Keratinocyte (primary cell): ENCODE measurements at regions not wholly inside any gene's neighbourhood (a gene's known extent, or its start where the extent isn't known, plus 50 kb on each side); places are given as distances from the start of the nearest gene placed in this dataset.

ENCODE experiments used
- CTCF ChIP-seq, 3 experiments: IDR thresholded peaks in 1 of 3; conservative IDR thresholded peaks in 1 of 3; optimal IDR thresholded peaks in 1 of 3; 2 replicates in 2 of 3; 3 replicates in 1 of 3; pipeline versions ENCODE3 to v1.5.1; 2011; ENCODE audit warnings: low read length in 3 of 3, mild to moderate bottlenecking in 3 of 3, moderate library complexity in 2 of 3, control low read depth in 1 of 3, inconsistent platforms in 1 of 3; ENCODE audit not compliant: insufficient read depth in 2 of 3; ENCODE audit errors: extremely low read depth in 1 of 3
- EZH2 ChIP-seq: IDR thresholded peaks from one replicate; pipeline ENCODE4 v1.6.1; 2012; ENCODE audit warnings: inconsistent platforms, mild to moderate bottlenecking, low read length, moderate library complexity

- no peak for TF ChIP-seq CTCF (optimal IDR thresholded peaks at IDR 0.05 in 1 of 3, IDR thresholded peaks at IDR 0.05 in 1 of 3, conservative IDR thresholded peaks at IDR 0.05 in 1 of 3; ENCODE audit: extremely low read depth in 1 of 3, insufficient read depth in 2 of 3, low read length in 3 of 3)
- TF ChIP-seq EZH2: no peak
These were observed 936.4 kb downstream of the FAT4 start for GRCh38 chr4:126251169-126251568.
